ENCODE measurements at regions not wholly inside any gene's neighbourhood (a gene's known extent, or its start where the extent isn't known, plus 50 kb on each side); places are given as distances from the start of the nearest gene placed in this dataset.

DNA sequence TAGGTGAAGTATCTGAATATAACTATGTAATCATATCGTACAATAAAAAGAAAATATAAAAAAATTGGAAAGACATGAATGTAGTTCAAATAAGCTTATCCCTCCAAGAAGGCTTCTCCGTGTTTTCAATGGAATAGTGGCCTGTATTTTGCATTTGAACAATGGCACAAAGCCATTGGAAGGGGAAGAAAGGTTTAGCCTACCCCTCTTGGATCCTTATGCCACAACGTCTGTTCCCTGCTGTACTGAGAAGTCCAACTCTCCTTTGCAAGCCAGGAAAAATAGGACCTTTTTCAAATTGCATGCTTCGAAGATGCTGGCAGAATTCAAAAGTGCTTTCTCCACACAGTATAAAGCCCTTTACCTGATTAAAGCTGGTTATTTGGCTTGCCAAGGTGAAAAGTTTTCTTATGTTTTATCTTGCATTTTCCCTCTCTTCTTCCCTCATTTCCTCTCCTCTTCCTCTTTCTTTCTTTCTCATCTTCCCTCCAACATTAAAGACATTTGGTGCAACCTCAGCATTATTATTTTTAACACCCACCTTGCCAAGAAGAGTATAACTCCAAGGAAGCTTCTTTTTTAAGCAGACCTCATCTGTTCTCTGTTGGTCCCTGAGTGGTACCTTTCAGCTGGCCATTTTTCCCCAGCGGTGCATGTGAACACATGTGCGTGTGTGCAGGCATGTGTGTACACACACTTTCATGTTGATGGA is 968.6 kb upstream of the RBFOX1 start:
- WGBS, 2 experiments, result 65 to 66% methylated on average over 5 to 6 of the region's 6 CpGs
- H3K27me3 ChIP-seq (ENCODE audit: control insufficient read depth, insufficient read depth, low read length, poor library complexity, severe bottlenecking), result no peaks in the 10 kb centered on the region
- H3K9me3 ChIP-seq (ENCODE audit: control insufficient read depth, low read length), result no peaks in the 10 kb centered on the region
- no peaks in the 10 kb centered on the region for H3K36me3 ChIP-seq (ENCODE audit: control insufficient read depth, insufficient read depth, low read length)
- no peak overlapping the region for H3K4me3 ChIP-seq (ENCODE audit: insufficient read depth, low read depth, low read length)
- H3K4me1 ChIP-seq (ENCODE audit: control insufficient read depth, insufficient read depth, low read length), result no peaks in the 10 kb centered on the region
- no peak overlapping the region for H3K27ac ChIP-seq (ENCODE audit: insufficient read depth, low read depth, low read length, poor library complexity, severe bottlenecking)

- Histone ChIP-seq H3K4me1 (ENCODE audit: control insufficient read depth, insufficient read depth, low read length) (no peaks in the 10 kb centered on the region), H3K9me3 (ENCODE audit: control insufficient read depth, low read length) (no peaks in the 10 kb centered on the region), H3K36me3 (ENCODE audit: control insufficient read depth, insufficient read depth, low read length) (no peaks in the 10 kb centered on the region), H3K27ac (ENCODE audit: insufficient read depth, low read depth, low read length, poor library complexity, severe bottlenecking) (no peak overlapping the region), H3K4me3 (ENCODE audit: insufficient read depth, low read depth, low read length) (no peak overlapping the region), H3K27me3 (ENCODE audit: control insufficient read depth, insufficient read depth, low read length, poor library complexity, severe bottlenecking) (no peaks in the 10 kb centered on the region)
- 95% methylated on average over 11 of the region's 11 CpGs for WGBS, 2 experiments
Measured at GRCh38 chr16:6363396-6363795, 969.2 kb upstream of the RBFOX1 start.

DNA sequence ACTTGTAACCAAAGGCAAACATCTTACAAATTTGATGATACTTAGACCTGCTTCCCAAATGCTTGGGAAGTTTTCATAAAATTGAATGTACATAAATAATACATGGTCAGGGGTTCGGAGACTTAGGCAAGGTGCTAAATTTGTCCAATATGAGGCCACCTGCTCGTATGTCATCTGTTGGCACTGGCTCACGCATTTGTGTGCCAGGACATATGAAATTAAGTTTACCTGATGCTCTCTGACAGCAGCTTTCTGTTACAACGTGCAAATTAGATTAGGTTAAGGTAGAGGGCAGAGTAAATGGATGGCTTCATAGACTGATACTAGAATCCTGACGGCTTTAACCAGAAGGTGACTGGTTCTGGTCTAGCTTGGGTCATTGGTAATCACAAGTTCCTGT is 970.3 kb upstream of the RBFOX1 start:
- WGBS, 2 experiments, result 94 to 95% methylated on average over 5 of the region's 5 CpGs
- H3K4me3 ChIP-seq (ENCODE audit: insufficient read depth, low read depth, low read length), result no peak overlapping the region
- H3K36me3 ChIP-seq (ENCODE audit: control insufficient read depth, insufficient read depth, low read length), result no peaks in the 10 kb centered on the region
- H3K9me3 ChIP-seq (ENCODE audit: control insufficient read depth, low read length), result no peaks in the 10 kb centered on the region
- H3K27me3 ChIP-seq (ENCODE audit: control insufficient read depth, insufficient read depth, low read length, poor library complexity, severe bottlenecking), result no peaks in the 10 kb centered on the region
- no peak overlapping the region for H3K27ac ChIP-seq (ENCODE audit: insufficient read depth, low read depth, low read length, poor library complexity, severe bottlenecking)
- H3K4me1 ChIP-seq (ENCODE audit: control insufficient read depth, insufficient read depth, low read length), result no peaks in the 10 kb centered on the region

DNA sequence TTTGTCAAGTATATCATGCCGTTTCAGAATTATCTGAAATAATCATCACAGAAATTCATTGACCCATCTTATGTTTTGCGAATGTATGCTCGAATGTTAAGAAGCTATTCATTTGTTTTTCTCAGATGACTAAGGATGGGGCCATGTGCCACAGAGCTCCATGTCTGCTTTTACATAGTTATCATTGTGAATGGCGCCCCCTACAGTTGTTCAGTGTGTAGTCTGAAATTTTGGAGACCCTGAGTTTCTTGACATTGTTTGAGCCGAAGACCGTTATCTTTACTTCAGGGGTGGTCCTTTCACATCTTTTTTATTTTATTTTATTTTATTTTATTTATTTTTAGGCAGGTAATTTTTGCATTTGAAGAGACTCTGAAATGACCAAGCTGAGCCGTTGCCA is 972.0 kb upstream of the RBFOX1 start:
- 96 to 97% methylated on average over 5 to 6 of the region's 7 CpGs for WGBS, 2 experiments
- Histone ChIP-seq H3K9me3 (ENCODE audit: control insufficient read depth, low read length) (no peaks in the 10 kb centered on the region), H3K4me3 (ENCODE audit: insufficient read depth, low read depth, low read length) (no peak overlapping the region), H3K4me1 (ENCODE audit: control insufficient read depth, insufficient read depth, low read length) (no peaks in the 10 kb centered on the region), H3K27ac (ENCODE audit: insufficient read depth, low read depth, low read length, poor library complexity, severe bottlenecking) (no peak overlapping the region), H3K36me3 (ENCODE audit: control insufficient read depth, insufficient read depth, low read length) (no peaks in the 10 kb centered on the region), H3K27me3 (ENCODE audit: control insufficient read depth, insufficient read depth, low read length, poor library complexity, severe bottlenecking) (no peaks in the 10 kb centered on the region)

GRCh38 chr16:6356911-6357310 is 975.7 kb upstream of the RBFOX1 start:
- no peak overlapping the region for H3K27ac ChIP-seq (ENCODE audit: insufficient read depth, low read depth, low read length, poor library complexity, severe bottlenecking)
- H3K27me3 ChIP-seq (ENCODE audit: control insufficient read depth, insufficient read depth, low read length, poor library complexity, severe bottlenecking), result no peaks in the 10 kb centered on the region
- 61 to 63% methylated on average over 7 of the region's 7 CpGs for WGBS, 2 experiments
- H3K9me3 ChIP-seq (ENCODE audit: control insufficient read depth, low read length), result no peaks in the 10 kb centered on the region
- no peaks in the 10 kb centered on the region for H3K36me3 ChIP-seq (ENCODE audit: control insufficient read depth, insufficient read depth, low read length)
- H3K4me3 ChIP-seq (ENCODE audit: insufficient read depth, low read depth, low read length), result no peak overlapping the region
- H3K4me1 ChIP-seq (ENCODE audit: control insufficient read depth, insufficient read depth, low read length), result peaks cover 4% of the 10 kb centered on the region

DNA sequence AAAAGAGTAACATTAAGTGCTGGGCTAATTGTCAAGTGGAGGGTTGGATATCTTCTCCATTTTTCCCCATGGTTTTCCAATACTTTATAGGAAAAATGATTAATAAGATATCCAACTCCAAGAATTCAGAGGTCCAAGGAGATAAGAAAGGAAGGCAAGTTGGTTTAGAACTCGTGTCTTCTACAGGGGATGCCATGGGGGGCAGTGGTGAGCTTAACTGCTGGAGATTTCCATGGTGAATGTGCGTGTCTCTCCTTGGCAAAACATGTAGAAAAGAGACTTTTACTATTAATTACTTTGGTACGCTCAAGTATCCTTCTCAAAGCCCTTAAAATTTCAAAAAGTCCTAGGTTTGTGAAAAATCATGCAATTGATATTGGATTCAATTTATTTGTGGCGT is 982.9 kb upstream of the RBFOX1 start:
- WGBS, 2 experiments, result 96 to 98% methylated on average over 4 of the region's 4 CpGs
- peaks cover 7% of the 10 kb centered on the region for H3K4me1 ChIP-seq (ENCODE audit: control insufficient read depth, insufficient read depth, low read length)
- no peak overlapping the region for H3K27ac ChIP-seq (ENCODE audit: insufficient read depth, low read depth, low read length, poor library complexity, severe bottlenecking)
- H3K4me3 ChIP-seq (ENCODE audit: insufficient read depth, low read depth, low read length), result no peak overlapping the region
- H3K27me3 ChIP-seq (ENCODE audit: control insufficient read depth, insufficient read depth, low read length, poor library complexity, severe bottlenecking), result no peaks in the 10 kb centered on the region
- no peaks in the 10 kb centered on the region for H3K9me3 ChIP-seq (ENCODE audit: control insufficient read depth, low read length)
- no peaks in the 10 kb centered on the region for H3K36me3 ChIP-seq (ENCODE audit: control insufficient read depth, insufficient read depth, low read length)

DNA sequence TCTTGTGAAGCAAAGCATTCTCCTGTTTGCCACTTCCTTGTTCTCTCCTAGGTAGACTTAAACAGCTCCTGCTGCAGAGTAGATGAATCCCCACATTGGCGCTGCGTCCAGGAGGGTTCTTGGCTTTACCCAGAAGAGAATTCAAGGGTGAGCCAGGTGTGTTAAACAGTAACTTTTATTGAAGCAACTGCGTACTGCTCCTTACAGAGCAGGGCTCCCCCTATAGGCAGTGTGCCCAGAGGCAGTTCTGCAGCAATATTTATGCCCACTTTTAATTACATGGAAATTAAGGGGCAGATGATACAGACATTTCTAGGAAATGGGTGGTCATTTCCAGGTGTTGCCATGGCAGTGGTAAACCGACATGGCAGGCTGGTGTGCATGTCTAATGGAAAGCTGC is 987.6 kb upstream of the RBFOX1 start:
- 96 to 97% methylated on average over 4 of the region's 4 CpGs for WGBS, 2 experiments
- Histone ChIP-seq H3K4me1 (ENCODE audit: control insufficient read depth, insufficient read depth, low read length) (peaks cover 3% of the 10 kb centered on the region), H3K9me3 (ENCODE audit: control insufficient read depth, low read length) (no peaks in the 10 kb centered on the region), H3K36me3 (ENCODE audit: control insufficient read depth, insufficient read depth, low read length) (no peaks in the 10 kb centered on the region), H3K27ac (ENCODE audit: insufficient read depth, low read depth, low read length, poor library complexity, severe bottlenecking) (no peak overlapping the region), H3K27me3 (ENCODE audit: control insufficient read depth, insufficient read depth, low read length, poor library complexity, severe bottlenecking) (no peaks in the 10 kb centered on the region), H3K4me3 (ENCODE audit: insufficient read depth, low read depth, low read length) (no peak overlapping the region)

DNA sequence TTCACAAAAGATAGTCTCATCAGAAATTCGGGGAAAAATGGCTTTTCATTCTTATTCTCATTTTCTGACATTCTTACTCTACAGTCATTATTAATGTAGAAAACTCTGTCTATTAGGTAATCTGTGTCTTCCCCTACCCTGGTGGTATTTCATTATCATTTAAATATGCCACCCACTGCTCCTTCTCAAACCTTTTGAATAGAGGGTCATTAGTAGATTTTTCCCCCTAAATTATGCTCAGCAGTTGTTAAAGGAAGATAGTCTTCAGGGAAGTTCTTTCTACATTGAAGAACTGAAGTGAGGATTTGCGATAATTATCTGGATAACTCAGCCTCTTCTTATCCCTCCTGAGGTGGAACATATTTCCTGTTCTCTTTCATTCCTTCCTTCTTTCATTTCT is 989.5 kb upstream of the RBFOX1 start:
- 12 to 19% methylated on average over 2 of the region's 2 CpGs for WGBS, 2 experiments
- H3K27ac ChIP-seq (ENCODE audit: insufficient read depth, low read depth, low read length, poor library complexity, severe bottlenecking), result no peak overlapping the region
- H3K27me3 ChIP-seq (ENCODE audit: control insufficient read depth, insufficient read depth, low read length, poor library complexity, severe bottlenecking), result no peaks in the 10 kb centered on the region
- no peaks in the 10 kb centered on the region for H3K9me3 ChIP-seq (ENCODE audit: control insufficient read depth, low read length)
- no peaks in the 10 kb centered on the region for H3K36me3 ChIP-seq (ENCODE audit: control insufficient read depth, insufficient read depth, low read length)
- H3K4me3 ChIP-seq (ENCODE audit: insufficient read depth, low read depth, low read length), result no peak overlapping the region
- H3K4me1 ChIP-seq (ENCODE audit: control insufficient read depth, insufficient read depth, low read length), result no peaks in the 10 kb centered on the region

DNA sequence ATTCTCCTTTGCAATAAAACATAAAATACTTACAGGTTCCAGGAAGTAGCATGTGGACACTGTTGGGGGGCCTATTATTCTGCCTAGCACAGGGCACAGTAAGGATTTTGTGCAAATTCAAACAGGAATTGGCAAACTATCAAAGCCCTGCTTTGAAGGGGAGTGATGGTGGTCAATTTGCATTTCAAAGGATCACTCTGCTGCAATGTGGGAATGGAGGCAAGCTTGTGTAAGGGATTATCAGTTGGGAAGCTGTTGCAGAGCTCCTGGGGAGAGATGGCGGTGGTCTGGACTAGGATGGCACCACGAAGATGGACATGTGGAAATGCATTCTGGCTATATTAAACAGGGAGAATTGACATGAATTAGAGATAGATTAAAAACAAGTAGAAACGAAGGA is 990.7 kb upstream of the RBFOX1 start:
- no peaks in the 10 kb centered on the region for H3K36me3 ChIP-seq (ENCODE audit: control insufficient read depth, insufficient read depth, low read length)
- WGBS, 2 experiments, result 19 to 21% methylated on average over 3 of the region's 3 CpGs
- H3K4me3 ChIP-seq (ENCODE audit: insufficient read depth, low read depth, low read length), result no peak overlapping the region
- no peaks in the 10 kb centered on the region for H3K4me1 ChIP-seq (ENCODE audit: control insufficient read depth, insufficient read depth, low read length)
- no peaks in the 10 kb centered on the region for H3K27me3 ChIP-seq (ENCODE audit: control insufficient read depth, insufficient read depth, low read length, poor library complexity, severe bottlenecking)
- H3K27ac ChIP-seq (ENCODE audit: insufficient read depth, low read depth, low read length, poor library complexity, severe bottlenecking), result no peak overlapping the region
- no peaks in the 10 kb centered on the region for H3K9me3 ChIP-seq (ENCODE audit: control insufficient read depth, low read length)

DNA sequence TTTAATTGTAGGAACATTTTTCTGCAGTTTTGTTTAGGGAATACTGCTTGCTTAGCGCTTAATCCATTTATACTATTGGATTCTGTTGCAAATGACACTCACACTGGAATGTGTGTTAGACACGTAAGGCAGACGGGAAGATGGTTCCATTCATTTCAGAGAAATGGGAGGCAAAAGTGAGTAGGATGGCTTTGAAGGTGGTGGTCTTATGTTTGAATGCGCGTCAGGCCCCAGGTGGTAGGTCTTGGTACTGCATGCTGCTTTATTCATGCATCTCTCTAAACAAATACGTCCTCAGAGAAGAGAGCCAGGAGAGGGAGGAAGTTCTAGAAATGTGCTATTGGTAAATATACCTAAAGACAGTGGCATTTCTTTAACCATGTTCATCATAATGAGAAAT is 997.6 kb upstream of the RBFOX1 start:
- no peak overlapping the region for H3K27ac ChIP-seq (ENCODE audit: insufficient read depth, low read depth, low read length, poor library complexity, severe bottlenecking)
- H3K27me3 ChIP-seq (ENCODE audit: control insufficient read depth, insufficient read depth, low read length, poor library complexity, severe bottlenecking), result no peaks in the 10 kb centered on the region
- H3K4me3 ChIP-seq (ENCODE audit: insufficient read depth, low read depth, low read length), result no peak overlapping the region
- no peaks in the 10 kb centered on the region for H3K9me3 ChIP-seq (ENCODE audit: control insufficient read depth, low read length)
- WGBS, 2 experiments, result 83 to 90% methylated on average over 6 of the region's 6 CpGs
- no peaks in the 10 kb centered on the region for H3K36me3 ChIP-seq (ENCODE audit: control insufficient read depth, insufficient read depth, low read length)
- H3K4me1 ChIP-seq (ENCODE audit: control insufficient read depth, insufficient read depth, low read length), result no peaks in the 10 kb centered on the region

GRCh38 chr16:6331770-6332169 is 1000.9 kb upstream of the RBFOX1 start:
- Histone ChIP-seq H3K9me3 (ENCODE audit: control insufficient read depth, low read length) (no peaks in the 10 kb centered on the region), H3K27me3 (ENCODE audit: control insufficient read depth, insufficient read depth, low read length, poor library complexity, severe bottlenecking) (no peaks in the 10 kb centered on the region), H3K27ac (ENCODE audit: insufficient read depth, low read depth, low read length, poor library complexity, severe bottlenecking) (no peak overlapping the region), H3K36me3 (ENCODE audit: control insufficient read depth, insufficient read depth, low read length) (no peaks in the 10 kb centered on the region), H3K4me1 (ENCODE audit: control insufficient read depth, insufficient read depth, low read length) (no peaks in the 10 kb centered on the region), H3K4me3 (ENCODE audit: insufficient read depth, low read depth, low read length) (no peak overlapping the region)
- WGBS, 2 experiments, result 78 to 82% methylated on average over 3 of the region's 3 CpGs
